Neural cell (in vitro differentiated cells): ENCODE measurements at regions not wholly inside any gene's neighbourhood (a gene's known extent, or its start where the extent isn't known, plus 50 kb on each side); places are given as distances from the start of the nearest gene placed in this dataset.

Source experiments
- EP300 ChIP-seq: fragments of 450-650 bp; conservative IDR thresholded peaks from 2 replicates; pipeline ENCODE4 v1.6.1; 2014; ENCODE audit warnings: antibody characterized with exemption, mild to moderate bottlenecking, moderate library complexity; ENCODE audit not compliant: poor library complexity, severe bottlenecking
- EZH2 ChIP-seq: fragments of 200-600, 300-800 bp; shearing (Covaris generic), sonication (generic); IDR thresholded peaks from 2 replicates; pipeline ENCODE4 v1.6.1; 2014; ENCODE audit warnings: antibody characterized with exemption, low read length, borderline replicate concordance, mild to moderate bottlenecking; ENCODE audit not compliant: insufficient read depth, poor library complexity, severe bottlenecking
- POLR2AphosphoS5 ChIP-seq: IDR thresholded peaks from 2 replicates; pipeline ENCODE4 v1.6.1; 2012
- SMC3 ChIP-seq: fragments of 450-650 bp; conservative IDR thresholded peaks from 2 replicates; pipeline ENCODE4 v1.6.1; 2014; ENCODE audit warnings: antibody characterized with exemption, mild to moderate bottlenecking, moderate library complexity; ENCODE audit not compliant: poor library complexity
- TF ChIP-seq, protein P1 (sequence below): fragments of 450-650 bp; IDR thresholded peaks from 2 replicates; pipeline ENCODE4 v1.5.1; 2014; ENCODE audit warnings: antibody characterized with exemption, mild to moderate bottlenecking, moderate library complexity; ENCODE audit not compliant: poor library complexity, severe bottlenecking

DNA sequence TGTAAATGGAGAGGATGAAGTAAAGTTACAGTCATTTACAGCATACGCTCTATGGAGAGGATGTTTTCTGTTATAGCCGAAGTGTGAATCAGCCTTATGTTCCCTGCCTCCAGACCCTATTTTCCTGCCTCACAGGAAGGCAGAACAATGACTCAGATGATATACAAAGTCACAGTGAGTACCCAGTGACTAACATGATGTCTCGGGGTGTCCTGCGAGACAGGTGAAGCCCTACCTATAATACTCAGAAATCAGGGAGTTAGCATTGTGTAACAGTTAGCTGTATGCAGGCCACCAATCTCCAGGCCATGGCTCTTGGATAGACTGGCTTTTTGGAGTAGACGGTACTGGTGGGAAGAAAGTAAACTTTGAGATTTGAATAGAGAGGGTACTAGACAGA is 55.6 kb upstream of the FBXO28 start:
- TF ChIP-seq EZH2: no peak
- TF ChIP-seq POLR2AphosphoS5: no peak
- TF ChIP-seq SMC3: no peak
- TF ChIP-seq, protein P1, sequence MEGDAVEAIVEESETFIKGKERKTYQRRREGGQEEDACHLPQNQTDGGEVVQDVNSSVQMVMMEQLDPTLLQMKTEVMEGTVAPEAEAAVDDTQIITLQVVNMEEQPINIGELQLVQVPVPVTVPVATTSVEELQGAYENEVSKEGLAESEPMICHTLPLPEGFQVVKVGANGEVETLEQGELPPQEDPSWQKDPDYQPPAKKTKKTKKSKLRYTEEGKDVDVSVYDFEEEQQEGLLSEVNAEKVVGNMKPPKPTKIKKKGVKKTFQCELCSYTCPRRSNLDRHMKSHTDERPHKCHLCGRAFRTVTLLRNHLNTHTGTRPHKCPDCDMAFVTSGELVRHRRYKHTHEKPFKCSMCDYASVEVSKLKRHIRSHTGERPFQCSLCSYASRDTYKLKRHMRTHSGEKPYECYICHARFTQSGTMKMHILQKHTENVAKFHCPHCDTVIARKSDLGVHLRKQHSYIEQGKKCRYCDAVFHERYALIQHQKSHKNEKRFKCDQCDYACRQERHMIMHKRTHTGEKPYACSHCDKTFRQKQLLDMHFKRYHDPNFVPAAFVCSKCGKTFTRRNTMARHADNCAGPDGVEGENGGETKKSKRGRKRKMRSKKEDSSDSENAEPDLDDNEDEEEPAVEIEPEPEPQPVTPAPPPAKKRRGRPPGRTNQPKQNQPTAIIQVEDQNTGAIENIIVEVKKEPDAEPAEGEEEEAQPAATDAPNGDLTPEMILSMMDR: no peak
- no peak for TF ChIP-seq EP300
